Glomerular visceral epithelial cell (primary cell): ENCODE measurements at regions not wholly inside any gene's neighbourhood (a gene's known extent, or its start where the extent isn't known, plus 50 kb on each side); places are given as distances from the start of the nearest gene placed in this dataset.

Source experiments
- DNase-seq: peaks from one replicate; pipeline ENCODE4 v3.0.0-alpha.2; 2016; ENCODE audit errors: extremely low spot score

DNA sequence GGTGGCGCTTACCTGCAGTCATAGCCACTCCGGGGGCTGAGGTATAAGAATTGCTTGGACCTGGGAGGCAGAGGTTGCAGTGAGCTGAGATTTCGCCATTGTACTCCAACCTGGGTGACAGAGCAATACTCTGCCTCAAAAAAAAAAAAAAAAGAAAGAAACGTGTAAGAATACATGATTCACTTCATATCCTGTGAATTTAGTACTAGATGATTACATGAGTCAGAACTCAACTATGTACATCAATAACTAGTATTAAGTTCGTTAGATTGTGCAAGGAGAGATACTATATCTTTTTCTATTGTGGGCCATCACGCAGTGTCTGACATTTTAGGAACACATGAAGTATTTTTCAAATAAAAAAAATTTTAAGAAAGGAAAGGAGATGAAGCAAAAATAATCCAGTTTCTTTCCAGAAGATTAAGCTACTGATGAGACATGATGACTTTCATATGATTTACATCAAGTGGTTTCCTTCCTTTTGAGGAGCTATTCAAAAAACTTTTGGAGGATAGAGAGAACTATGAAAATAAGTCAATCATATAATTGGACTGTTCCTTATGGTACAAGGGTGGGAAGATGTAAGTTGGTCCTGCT is 64.7 kb upstream of the EXOC1L start:
- peak; percentile 17 for DNase-seq

DNA sequence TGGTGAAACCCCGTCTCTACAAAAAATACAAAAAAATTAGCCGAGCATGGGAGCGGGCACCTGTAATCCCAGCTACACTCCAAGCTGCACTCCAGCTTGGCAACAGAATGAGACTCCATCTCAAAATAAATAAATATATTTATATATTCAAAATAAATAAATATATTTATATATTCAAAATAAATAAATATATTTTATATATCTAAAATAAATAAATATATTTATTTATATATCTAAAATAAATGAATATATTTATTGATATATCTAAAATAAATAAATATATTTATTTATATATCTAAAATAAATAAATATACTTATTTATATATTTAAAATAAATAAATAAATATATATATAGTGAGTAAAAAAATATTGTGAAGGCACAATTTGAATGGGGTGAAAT is 63.4 kb upstream of the EXOC1L start:
- no peak for DNase-seq

DNA sequence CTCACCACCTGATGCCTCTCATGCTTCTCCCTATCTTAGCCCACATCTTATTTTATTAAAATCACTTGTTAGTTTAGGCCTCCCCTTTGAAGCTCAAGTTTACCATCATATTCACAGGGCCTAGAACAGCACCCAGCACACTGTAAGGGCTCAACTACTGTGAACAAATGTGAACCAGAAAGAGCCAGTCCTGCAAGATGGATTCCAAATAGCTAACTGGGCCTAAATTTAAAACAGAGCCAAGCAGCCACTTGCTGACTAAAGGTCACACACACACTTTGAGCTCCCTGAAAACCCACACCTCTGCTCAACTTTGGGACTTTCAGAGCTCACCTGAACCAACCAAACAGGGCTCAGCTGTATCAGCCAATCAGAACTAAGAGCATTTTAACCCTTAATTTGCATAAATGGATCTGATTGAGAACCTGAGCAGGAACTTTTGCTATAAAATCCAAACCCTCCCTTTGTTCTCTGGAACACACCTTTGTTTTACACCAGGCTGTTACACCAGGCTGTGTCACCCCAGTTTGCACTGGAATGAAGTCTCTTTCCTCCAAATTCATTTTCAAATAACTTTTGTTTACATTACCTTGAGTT is 62.1 kb upstream of the EXOC1L start:
- no peak for DNase-seq

DNA sequence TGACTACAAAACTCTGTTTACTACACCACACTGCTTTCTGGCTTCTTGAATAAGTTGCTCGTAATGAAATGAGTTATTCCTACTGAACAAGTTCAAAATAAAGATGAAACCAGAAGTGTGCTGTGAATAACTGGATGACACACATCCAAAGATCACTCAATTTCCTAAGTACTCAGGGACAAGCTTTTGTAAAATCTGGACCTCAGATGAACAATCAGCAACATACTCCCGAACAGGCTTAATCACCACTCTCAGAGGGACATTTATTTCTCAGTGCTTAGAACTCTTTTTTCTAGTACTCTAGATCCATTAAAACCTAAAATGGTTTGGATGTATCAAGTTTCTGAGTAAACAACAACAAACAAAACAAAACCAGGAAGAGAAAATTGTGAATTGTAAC is 61.5 kb upstream of the EXOC1L start:
- no peak for DNase-seq

DNA sequence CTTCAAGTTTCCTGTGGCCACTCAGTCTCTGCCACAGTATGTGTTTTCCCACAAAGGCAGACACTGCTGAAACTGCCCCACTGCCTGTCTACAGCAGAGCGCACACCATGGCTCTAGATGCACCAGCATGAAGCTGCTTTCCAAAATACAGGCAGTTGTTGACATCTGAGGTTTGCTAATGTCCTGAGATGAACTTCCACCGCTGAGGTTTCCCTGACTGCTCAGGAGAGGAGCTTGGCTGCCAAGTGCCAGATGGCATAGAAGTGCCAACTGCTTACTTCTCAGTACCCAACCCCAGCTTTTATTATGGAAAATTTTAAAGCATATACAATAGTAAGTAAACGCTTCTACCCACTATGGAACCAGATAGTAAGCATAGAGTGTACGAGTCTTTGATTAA is 61.0 kb upstream of the EXOC1L start:
- DNase-seq = no peak

- DNase-seq = no peak
These were observed 56.8 kb upstream of the EXOC1L start for GRCh38 chr4:55762819-55763218.

DNA sequence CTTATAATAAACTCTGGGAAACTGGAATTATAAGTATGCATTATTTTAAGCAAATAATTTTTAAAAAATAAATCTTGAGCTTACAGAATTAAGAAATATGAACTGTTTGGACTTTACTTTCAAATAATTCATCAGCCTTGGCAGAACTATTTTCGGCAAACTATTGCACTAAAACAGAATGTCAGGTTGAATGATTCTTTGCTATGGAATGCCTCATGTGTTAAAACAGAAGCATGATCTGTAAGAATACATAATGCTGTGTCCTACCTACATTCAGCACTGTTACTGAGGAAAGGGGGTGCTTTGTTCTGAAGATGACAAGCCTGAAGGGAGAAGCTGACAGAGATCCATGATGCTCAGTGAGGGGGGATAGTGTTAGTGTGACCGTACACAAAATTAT is 55.6 kb upstream of the EXOC1L start:
- DNase-seq = no peak

GRCh38 chr4:55765070-55765469 is 54.5 kb upstream of the EXOC1L start:
- no peak for DNase-seq

DNA sequence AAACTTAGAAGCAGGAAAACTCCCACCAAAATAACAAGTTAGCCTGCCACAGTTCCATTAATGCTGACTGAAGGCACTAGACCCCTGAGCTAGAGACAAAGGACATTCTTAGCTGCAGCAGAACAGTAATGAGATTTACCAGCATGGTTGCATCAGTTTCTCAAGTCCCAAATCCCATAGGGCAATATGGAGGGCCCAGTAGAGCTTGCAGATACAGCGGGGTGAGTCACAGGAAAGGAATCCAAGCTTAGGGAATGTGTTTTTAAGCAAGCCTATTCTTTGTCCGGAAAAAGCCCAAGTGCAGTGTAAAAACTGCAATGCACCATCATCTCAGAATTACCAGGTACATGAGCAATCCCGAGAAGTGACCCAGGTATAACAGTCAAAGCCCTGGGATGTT is 51.3 kb upstream of the EXOC1L start:
- DNase-seq = peak; percentile 56
